HG03139 (cell line): ENCODE measurements at regions not wholly inside any gene's neighbourhood (a gene's known extent, or its start where the extent isn't known, plus 50 kb on each side); places are given as distances from the start of the nearest gene placed in this dataset.
"Not testable (repeated sequence)": the region's sequence is repeated elsewhere in the genome, so short reads cannot be mapped to it uniquely, and the experiment has no call there.

Experiments
- ATAC-seq: cut with Tn5 transposase; IDR thresholded peaks from one replicate; pipeline ENCODE4 v1.9.1; 2021; ENCODE audit not compliant: unreplicated experiment

DNA sequence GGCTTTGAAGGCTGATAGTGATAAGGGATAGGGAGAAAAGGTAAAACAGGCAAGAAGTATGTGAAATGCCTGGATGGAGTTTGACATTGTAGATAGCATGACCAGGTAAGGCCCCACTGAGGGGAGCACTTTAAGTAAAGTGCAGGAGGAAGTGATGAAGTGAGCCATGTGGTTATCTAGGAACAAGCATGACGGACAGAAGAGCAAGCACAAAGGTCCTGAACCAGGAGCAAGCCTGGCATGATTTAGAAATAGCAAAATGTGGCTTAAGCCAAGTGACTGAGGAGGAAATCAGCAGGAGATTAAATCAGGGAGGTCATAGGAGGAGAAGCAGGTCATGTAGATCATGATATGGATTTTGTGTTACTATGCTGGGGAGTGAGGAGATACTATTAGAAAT lies 129.2 kb downstream of the GLUL start:
- ATAC-seq, result no peak

DNA sequence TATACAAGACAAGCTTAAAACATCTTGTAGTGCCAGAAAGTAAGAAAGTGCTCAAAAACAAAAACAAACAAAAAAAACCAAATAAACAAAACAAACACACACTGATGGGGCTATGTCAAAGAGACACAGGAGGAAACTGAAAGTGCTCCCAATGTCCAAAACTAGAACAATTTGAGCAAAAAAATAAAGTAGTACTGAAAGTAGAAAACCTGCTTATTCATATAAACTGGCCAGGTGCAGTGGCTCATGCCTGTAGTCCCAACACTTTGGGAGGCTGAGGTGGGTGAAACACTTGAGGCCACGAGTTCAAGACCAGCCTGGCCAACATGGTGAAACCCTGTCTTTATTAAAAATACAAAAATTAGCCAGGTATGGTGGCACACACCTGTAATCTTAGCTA lies 129.9 kb downstream of the GLUL start:
- no peak for ATAC-seq

DNA sequence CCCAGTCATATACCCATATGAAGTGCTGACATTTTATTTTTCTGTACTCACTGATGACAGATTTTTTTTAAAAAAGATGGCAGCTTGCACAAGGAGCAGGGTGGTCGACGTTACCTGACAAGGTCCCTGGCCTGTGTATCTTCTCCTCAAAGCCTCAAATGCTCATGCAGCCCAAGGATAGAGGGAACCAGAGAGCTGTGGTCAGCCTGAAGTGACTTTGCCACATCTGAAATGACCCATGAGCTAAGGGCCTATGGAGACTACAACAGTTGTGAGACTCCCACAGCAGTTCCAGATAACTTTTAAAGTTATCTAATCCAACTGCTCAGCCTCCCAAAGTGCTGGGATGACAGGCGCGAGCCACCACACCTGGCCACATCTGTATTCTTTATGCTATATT lies 131.1 kb downstream of the GLUL start:
- no peak for ATAC-seq

DNA sequence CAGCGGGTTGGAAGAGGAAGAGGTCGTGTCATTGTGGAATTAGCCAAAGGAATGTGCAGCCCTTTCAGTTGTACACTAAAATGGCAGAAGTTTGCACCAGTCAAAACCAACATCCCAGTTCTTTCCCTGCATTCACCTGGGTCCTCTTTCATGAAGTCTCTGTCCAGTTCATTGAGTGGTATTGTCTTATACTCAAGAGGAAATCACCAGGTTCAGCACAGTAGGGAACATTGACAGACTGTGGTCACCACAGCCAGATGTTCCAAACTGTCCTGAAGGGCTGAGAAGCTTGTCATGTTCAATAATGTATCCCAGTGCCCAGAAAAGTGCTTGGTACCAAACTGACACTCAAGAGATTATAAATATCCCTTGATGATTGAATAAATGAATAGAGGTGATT lies 131.6 kb downstream of the GLUL start:
- ATAC-seq, result no peak

DNA sequence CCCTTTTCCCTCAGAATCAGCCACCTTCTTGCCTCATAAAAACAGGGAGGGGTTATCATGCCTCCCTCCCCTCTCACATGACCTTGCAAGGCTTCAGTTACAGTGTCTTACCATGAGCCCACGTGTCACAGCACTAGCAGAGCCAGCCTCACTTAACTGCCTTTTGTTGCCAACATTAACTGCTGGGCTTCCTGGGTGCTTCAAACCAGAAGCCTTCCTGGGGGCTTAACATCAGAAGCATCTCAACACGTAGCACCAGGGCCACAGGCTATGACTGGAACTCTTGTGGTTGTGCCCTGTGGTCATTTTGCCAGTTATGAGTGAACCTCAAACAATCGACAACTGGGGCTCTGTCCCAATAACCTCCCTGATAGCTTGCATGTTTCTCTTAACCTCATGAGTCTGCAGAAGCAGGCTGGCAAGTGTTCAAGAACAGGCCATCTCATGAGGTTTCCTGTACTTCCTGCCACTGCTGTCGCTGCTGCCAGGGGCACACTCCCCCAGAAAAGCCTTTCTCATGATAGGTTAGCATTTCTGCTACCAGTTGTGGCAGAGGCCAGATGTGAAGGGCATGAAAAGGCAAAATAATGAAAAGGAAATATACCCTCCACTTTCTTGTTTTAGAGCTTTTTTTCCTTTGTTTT lies 132.2 kb downstream of the GLUL start:
- ATAC-seq, result peak; percentile 60

DNA sequence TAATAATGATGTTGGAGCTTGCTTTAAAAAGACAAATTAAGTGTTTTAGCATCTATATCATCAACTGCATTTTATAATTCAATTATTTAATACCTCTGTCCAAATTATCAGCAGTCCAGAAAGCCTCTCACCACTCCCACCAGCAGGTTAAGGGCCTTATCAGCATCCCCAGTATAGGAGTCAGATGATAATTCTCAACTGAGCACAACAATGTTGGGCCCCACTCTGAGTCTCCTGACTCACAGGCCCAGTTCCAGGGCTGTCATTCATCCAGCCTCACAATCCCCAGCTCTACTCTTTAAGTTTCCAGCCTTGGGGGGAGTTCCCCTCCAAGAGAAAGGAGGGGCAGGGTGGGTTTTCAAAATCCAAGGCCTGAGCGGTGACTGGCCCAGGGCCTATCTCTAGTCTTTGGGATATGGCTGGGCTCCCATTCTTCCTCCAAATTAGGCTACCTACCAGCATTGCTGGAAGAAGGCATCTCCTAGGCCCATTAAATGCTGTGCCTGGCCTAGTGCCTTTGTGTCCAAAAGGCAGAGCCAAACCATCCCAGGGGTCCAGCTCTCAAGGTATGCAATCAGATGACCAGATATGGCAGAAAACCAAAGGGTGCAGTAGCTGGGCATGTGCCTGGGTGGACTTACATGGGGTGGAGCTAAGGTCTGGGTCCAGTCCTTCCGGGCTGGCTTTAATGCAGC lies 134.1 kb downstream of the GLUL start:
- no peak for ATAC-seq

DNA sequence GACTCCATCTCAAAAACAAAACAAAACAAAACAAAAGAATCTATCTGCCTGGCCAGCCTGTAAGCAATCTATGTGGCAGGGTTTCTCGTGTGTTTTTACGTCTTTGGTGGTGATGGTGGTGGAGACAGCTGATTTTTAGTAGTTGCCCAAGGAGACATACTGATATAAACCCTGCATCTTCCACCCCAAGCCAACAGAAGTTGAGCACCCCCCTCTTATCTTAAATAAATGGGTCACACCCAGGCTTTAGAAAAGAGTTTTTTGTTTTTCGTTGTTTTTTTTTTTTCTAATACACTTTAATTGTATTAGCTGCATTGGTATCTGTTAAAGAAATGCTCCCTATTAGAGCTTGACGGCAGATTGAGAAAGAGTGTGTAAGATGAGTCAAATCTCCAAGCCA lies 134.7 kb downstream of the GLUL start:
- ATAC-seq, result no peak

DNA sequence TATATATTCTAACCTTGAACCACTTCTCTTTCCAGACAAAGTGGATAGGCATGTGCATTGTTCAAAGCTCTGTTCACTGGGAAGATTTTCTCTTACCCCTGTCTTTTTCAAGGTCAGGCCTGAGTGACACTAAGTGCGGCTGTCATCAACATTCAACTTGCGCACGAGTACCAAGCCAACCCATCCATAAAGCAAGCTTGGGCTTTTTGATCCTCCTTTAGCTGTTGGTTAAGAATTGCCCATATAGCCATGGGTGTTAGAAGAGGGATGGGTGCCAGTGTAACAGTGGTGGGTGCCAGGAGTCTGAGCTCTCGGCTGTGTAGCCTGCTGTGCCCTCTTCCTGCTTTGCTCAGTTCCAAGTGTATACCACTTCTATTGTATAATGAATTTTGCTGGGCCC lies 136.1 kb downstream of the GLUL start:
- ATAC-seq, result no peak

DNA sequence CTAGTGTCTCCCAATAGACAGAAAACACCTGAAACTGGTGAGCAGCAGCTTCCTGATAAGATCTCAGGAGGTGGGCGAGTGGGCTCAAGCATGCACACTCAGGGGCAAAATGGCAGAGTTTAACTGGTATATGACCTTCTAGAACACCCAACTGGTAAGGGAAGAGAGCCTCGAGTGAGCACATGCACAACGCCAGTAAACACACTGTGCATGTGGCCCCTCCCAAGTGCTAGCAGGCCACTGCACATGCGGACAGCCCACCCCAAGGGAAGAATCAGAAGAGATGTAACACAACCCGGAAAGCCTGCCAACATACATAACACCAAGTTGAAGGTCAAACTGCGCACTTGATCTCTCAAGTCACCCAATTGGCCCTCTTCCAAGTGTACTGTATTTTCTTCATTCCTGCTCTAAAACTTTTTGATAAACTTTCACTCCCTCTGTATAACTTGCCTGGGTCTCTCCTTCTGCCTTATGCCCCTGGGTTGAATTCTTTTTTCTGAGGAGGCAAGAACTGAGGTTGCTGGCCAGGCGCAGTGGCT lies 138.2 kb downstream of the GLUL start:
- ATAC-seq, result no peak

DNA sequence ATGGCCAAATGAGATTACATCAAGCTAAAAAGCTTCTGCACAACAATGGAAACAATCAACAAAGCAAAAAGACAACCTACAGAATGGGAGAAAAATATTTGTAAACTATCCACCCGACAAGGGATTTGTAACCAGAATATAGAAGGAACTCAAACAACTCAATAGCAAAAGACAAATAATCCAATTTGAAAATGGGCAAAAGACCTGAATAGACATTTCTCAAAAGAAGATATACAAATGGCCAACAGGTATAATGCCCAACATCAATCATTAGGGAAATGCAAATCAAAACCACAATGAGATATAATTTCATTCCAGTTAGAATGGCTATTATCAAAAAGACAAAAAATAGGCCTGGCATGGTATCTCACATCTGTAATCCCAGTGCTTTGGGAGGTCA lies 140.0 kb downstream of the GLUL start:
- no peak for ATAC-seq

DNA sequence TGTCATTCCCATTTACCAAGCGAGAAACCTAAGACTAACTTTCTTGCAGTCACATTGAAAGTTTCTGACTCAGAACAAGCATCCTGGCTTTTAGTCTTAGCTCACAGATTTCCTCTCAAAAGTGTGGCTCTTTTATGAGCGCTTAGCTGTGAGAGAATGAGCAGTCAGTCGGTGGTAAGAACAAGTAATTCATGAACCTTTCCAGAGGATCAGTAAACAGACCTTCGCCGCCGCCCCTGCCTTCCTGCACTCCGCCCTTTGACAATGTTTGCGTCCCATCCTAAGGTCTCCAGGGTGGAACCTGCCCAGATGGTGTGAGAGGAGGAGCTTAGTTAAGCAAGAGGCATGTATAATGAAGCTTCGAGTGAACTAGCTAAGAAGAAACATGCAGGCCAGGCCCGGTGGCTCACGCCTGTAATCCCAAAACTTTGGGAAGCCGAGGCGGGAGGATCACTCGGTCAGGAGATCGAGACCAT lies 142.4 kb downstream of the GLUL start:
- ATAC-seq, result no peak

DNA sequence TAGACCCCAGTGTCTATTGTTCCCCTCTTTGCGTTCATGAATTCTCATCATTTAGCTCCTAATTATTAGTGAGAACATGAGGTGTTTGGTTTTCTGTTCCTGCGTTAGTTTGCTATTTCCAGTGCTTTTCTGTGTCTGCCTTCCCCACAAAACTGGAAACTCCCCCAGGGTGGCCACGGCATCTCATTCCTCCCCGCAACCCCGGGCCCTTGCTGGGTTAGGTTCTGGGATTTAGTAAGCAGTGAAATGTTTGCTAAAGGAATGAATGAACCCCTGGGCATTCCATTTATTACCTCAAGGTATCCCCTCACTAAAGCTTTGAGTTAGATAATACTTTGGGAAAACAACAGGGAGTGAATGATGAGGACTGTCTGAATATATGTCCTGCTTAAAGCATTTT lies 142.9 kb downstream of the GLUL start:
- no peak for ATAC-seq

DNA sequence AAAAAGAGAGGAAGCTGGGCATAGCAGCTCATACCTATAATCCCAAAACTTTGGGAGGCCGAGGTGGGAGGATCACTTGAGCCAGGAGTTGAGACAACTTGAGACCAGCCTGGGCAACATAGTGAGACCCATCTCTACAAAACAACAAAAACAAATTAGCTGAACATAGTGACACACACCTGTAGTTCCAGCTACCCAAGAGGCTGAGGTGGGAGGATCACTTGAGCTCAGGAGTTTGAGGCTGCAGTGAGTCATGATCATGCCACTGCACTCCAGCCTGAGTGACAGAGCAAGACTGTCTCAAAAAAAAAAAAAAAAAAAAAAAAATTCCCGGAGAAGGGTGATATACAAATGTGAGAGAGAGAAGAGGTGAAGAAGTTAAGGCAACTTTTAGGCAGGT lies 143.8 kb downstream of the GLUL start:
- ATAC-seq, result not testable (repeated sequence)

DNA sequence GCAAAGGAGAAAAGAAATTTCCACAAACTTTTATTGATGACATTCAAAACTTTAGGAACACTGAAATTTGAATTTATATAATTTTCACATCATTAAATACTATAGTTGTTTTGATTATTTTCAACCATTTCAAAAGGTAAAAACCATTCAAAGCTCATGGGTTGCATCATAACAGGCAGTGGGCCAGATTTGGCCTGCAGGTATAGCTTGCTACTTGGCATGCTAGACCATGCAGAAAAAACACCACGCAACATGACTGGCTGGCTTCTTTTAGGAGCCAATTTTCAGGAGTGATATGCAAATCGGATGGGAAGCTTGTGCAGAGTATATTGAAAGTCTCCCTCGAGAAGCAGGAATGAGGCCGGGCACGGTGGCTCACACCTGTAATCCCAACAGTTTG lies 144.8 kb downstream of the GLUL start:
- ATAC-seq, result no peak

DNA sequence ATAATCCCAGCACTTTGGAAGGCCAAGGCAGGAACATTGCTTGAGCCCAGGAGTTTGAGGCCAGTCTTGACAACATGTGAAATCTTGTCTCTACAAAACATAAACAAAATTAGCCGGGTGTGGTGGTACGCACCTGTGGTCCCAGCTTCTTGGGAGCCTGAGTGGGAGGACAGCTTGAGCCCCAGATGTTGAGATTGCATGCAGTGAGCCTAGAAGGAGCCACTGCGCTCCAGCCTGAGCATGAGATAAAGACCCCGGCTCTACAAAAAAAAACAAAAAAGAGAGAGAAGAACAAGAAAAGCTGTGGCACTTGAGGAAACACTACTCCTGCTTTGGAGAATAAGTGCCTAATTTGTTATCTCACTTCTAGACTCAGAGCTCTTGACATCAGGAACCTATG lies 146.6 kb downstream of the GLUL start:
- ATAC-seq, result no peak

DNA sequence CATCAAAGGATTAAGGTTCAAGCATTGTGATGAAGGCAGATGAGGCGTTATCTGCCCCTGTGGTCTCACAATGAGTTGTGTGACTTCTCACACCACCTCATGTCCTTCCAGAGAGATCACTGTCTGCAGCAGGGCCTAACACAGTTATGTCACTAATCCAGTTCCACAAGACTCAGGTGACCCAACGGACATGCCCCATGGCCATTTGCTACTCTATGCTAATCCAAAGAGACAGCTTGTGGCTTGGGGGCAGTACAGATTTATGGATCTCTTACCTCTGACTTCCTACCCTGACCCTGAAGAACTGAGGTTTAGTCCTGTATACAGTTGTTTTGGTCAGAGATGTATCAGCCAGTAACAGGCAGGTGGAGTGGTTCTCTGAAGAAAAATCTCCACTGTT lies 147.1 kb downstream of the GLUL start:
- ATAC-seq, result no peak

DNA sequence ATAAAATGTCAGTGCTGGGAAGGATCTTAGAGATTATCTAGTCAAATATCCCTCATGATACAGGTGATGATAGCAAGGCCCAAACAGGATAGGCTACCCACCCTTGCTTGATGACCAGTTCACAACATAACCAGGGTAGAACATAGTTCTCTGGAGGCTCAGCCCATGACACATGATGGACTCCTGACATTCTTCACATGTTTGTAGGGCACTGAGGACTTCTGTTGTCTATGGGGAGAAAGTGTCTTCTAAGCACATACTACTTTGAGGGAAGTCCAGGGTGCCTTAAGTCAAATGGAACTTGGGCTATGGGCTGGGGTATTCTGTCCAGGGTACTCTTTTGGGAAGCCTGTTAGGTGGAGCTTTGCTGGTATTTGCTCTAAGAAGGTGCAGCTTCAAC lies 148.9 kb downstream of the GLUL start:
- ATAC-seq, result no peak

DNA sequence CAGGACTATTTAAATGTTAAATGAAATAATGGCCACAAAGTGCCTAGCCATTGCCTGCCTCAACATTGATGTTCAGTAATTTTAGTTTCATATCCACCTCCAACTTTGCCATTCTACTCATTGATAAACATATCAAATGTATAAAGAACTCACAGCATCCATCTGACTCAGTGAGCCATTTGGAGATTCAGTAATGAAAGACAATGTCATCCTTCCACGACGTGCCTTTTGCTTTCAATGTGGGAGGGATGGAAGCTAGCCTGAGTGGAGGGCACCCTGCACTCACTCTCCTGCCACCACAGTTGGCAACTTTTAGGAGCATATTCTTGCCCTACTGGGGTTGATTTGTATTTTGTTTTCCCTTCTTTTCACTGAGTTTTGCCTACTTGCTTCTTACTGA lies 151.5 kb downstream of the GLUL start:
- ATAC-seq, result no peak

DNA sequence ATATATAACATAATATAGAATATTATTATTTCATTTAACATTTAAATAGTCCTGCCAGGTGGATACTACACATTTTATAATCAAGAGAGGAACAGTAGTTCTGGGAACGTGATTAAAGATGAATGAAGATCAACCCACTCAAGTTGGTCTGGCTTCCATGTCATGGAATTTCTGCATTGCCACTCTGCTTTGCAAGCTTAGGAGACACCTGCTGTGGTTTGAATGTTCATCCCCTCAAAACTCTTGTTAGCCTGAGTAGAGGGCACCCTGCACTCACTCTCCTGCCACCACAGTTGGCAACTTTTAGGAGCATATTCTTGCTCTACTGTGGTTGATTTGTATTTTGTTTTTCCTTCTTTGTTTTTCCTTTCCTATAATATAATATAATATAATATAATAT lies 153.2 kb downstream of the GLUL start:
- no peak for ATAC-seq

DNA sequence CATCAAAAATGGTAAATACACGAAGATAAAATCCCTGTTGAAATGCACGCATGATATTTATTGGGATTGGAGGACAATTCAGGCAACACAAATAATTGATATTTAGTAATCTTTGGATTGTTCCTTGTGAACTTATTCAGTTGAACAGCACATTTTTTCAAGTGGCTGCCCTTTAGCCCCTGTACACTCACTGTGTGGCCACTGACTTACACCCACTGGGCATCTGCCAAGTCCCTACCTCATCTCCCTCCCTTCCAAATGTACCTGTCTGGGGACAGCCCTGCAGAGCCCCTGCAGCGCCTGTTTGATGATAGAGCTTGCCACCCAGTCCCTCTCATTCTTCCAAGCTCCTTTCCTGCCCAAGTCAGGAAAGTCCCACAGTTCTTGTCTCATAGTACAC lies 154.3 kb downstream of the GLUL start:
- ATAC-seq, result no peak

DNA sequence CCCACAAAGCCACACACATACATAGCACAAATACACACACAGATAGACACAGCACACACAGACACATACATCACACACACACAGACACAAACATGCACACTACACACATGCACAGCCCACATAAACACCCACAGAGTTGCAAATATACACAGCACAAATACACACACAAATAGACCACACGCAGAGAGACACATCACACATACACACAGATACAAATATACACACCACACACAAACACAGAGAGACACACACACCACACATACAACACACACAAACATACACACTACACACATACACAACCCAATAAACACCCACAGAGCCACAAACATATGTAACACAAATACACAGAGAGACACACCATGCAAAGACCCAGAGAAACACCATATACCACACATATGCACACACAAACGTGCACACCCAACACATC lies 154.9 kb downstream of the GLUL start:
- ATAC-seq, result no peak

DNA sequence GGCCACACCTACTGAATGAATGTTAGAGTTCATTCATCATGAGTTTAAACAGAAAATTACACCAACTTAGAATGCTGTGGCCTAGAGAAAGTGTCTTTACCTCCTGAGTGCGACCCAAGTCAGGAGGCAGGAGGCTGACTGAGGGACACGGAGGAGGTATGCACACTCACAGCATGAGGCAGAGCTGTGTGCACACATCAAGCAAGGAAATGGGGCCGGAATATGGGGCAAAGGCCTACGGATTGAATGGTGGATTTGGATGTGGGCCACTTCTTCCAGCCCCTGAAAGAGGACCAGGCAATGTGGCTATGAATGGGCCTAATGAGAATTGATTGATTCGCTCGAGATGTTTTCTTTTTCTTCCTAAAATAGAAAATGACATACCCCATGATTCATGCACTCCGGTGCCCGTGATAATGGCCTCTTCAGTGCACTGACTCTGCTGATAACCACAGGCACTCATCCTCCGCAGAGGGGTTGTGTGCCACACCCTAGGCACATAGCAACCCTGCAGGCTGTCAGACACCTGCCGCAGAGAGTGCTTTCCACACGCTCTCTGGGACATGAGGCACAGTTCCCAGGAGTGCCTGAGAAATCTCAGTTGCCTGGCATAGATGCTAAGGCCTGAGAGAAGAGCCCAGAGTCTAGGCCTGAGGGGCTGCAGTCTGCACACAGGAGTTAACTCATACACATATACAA lies 155.5 kb downstream of the GLUL start:
- no peak for ATAC-seq
